ENCODE measurements at regions not wholly inside any gene's neighbourhood (a gene's known extent, or its start where the extent isn't known, plus 50 kb on each side); places are given as distances from the start of the nearest gene placed in this dataset.

DNA sequence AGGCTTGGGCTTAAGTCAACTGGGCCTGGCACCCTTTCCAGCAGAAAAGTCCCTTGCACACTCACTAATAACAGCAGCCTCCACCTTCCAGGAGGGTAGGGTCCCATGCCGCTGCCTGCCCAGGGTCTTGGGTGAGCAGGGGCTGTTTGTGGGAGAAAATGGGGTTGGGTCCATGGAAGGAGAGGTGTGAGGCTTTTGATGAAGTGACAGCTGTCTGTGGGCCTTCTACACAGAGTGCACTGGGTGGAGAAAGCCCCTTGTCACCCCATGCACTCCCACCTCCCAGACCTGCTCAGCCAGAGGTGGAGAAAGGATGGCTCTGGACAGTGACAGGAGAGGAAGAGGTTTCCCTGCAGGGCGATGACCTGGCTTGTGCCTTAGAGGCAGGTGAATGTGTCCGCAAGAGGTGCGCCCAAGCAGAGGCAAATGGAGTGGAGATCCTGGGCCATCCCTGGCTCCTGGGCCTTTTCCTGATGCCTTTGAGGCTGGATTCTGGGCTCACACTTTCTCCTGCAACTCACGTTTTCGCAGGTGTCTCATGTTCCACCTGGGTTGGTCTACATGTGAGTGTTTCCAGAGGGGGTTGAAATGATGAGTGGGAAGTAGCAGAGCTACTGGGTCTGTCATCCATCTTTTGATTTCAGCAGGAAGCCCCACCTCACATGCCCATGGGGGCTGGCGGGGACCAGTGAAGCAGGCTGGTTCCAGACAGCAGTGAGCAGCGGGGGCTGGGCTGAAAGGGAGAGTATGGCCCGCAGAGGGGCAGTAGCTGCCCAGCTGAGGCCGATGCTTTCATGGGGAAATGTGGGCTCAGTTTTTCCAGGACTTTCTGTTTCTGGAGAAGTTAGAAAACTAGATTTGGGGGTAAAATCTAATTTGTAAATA, 85.2 kb upstream of the PRR23E start:
- TF ChIP-seq ZNF274 (IDR thresholded peaks at IDR 0.05; ENCODE audit: low read depth, low read length) (no peak), YY1 (IDR thresholded peaks at IDR 0.05; ENCODE audit: insufficient read depth, insufficient read length) (no peak), SUZ12 (IDR thresholded peaks at IDR 0.05; ENCODE audit: extremely low read depth, insufficient read depth, insufficient read length) (no peak)

Measured in NT2/D1 (cell line).